GM12878 (cell line): ENCODE measurements at regions not wholly inside any gene's neighbourhood (a gene's known extent, or its start where the extent isn't known, plus 50 kb on each side); places are given as distances from the start of the nearest gene placed in this dataset.

ENCODE experiments used
- ATAC-seq: fragments of 200-7000 bp; cut with Tn5 transposase; 3 replicates; pipeline ENCODE4 v1.9.1; 2020; ENCODE audit warnings: mild to moderate bottlenecking, moderate library complexity
- BruUV-seq: library from RNA; stranded (reverse); fragments of 400-500 nt; replicated peaks from 2 replicates; lab custom pipeline; 2021; lab: Mats Ljungman, UMichigan
- CTCF ChIA-PET: fragments of 300-600 bp; sonication (Branson Sonifier 250); formaldehyde crosslinking; extraction: SDS; loops from one replicate; lab custom pipeline; 2021; ENCODE audit warnings: inconsistent platforms; lab: Yijun Ruan, JAX
- POLR2A ChIA-PET: fragments of 350-600 bp; formaldehyde crosslinking; extraction: SDS; loops from one replicate; lab custom pipeline; 2021; ENCODE audit warnings: inconsistent platforms; lab: Charles Lee
- RAD21 ChIA-PET: fragments of 300-600 bp; sonication (Branson Sonifier 250); formaldehyde crosslinking; loops from one replicate; lab custom pipeline; 2023; ENCODE audit warnings: antibody characterized with exemption; ENCODE audit not compliant: unreplicated experiment; lab: Charles Lee
- SMC1A ChIA-PET: fragments of 300-600 bp; sonication (Branson Sonifier 250); formaldehyde crosslinking; loops from one replicate; lab custom pipeline; 2023; ENCODE audit not compliant: unreplicated experiment, uncharacterized antibody; lab: Charles Lee
- DNase-seq: peaks from one replicate; pipeline ENCODE4 v3.0.0-alpha.2; 2011; ENCODE audit warnings: low read depth, low spot score
- FAIRE-seq: peaks from 3 replicates; lab custom pipeline; 2011; peaks lifted over from hg19 to GRCh38; lab: Jason Lieb, UNC
- H2AFZ ChIP-seq: 2 replicates; pipeline ENCODE4 v1.6.0; 2011; ENCODE audit warnings: low read depth, low read length, control low read depth; ENCODE audit not compliant: control insufficient read depth
- H3K27ac ChIP-seq: 2 replicates; pipeline ENCODE4 v1.5.1; 2011; ENCODE audit warnings: control low read depth; ENCODE audit not compliant: control insufficient read depth, insufficient read depth
- H3K27me3 ChIP-seq, 2 experiments: replicated peaks in 1 of 2; 2 replicates each; pipeline versions ENCODE4 v1.6.0 to v1.6.1; 2011; ENCODE audit warnings: low read length in 1 of 2; ENCODE audit not compliant: control insufficient read depth in 2 of 2, insufficient read depth in 2 of 2
- H3K36me3 ChIP-seq, 2 experiments: 2 replicates each; pipeline ENCODE4 v1.5.1; 2011; ENCODE audit warnings: low read length in 1 of 2; ENCODE audit not compliant: control insufficient read depth in 2 of 2, insufficient read depth in 2 of 2
- H3K4me1 ChIP-seq: 2 replicates; pipeline ENCODE4 v1.6.1; 2011; ENCODE audit warnings: mild to moderate bottlenecking, low read length, moderate library complexity, mixed read lengths; ENCODE audit not compliant: control insufficient read depth, insufficient read depth
- H3K4me2 ChIP-seq: 2 replicates; pipeline ENCODE4 v1.6.0; 2011; ENCODE audit warnings: control low read depth; ENCODE audit not compliant: control insufficient read depth, insufficient read depth
- H3K4me3 ChIP-seq: fragments of 200-600 bp; sonication (generic); 2 replicates; pipeline ENCODE4 v1.5.1; 2016
- H3K79me2 ChIP-seq: 2 replicates; pipeline ENCODE4 v1.6.0; 2011; ENCODE audit warnings: low read length; ENCODE audit not compliant: control insufficient read depth, insufficient read depth
- H3K9ac ChIP-seq: 2 replicates; pipeline ENCODE4 v1.8.0; 2011; ENCODE audit warnings: low read length, control low read depth, mixed read lengths; ENCODE audit not compliant: control insufficient read depth, insufficient read depth
- H3K9me3 ChIP-seq: replicated peaks from 3 replicates; pipeline ENCODE4 v1.5.1; 2011; ENCODE audit warnings: mild to moderate bottlenecking, low read length; ENCODE audit not compliant: control insufficient read depth, insufficient read depth
- H4K20me1 ChIP-seq: 2 replicates; pipeline ENCODE4 v1.6.0; 2011; ENCODE audit not compliant: control insufficient read depth, insufficient read depth
- CBX5 ChIP-seq: sonication (generic); IDR thresholded peaks from 2 replicates; pipeline ENCODE4 v1.6.1; 2016; ENCODE audit warnings: low read depth, moderate library complexity, mild to moderate bottlenecking, inconsistent platforms
- CREM ChIP-seq: IDR thresholded peaks from 2 replicates; pipeline ENCODE4 v1.6.1; 2014; ENCODE audit warnings: antibody characterized with exemption, low read depth
- CUX1 ChIP-seq: IDR thresholded peaks from 2 replicates; pipeline ENCODE4 v1.6.1; 2012; ENCODE audit warnings: improper control_type of control experiment, low read depth, low read length; ENCODE audit not compliant: insufficient replicate concordance
- IKZF1 ChIP-seq: fragments of 450-650 bp; conservative IDR thresholded peaks from 2 replicates; pipeline ENCODE4 v1.6.1; 2017; ENCODE audit warnings: antibody characterized with exemption, mild to moderate bottlenecking
- MEF2B ChIP-seq: fragments of 450-650 bp; IDR thresholded peaks from 2 replicates; pipeline ENCODE4 v1.6.1; 2018; ENCODE audit warnings: mild to moderate bottlenecking, moderate library complexity; ENCODE audit not compliant: partially characterized antibody, poor library complexity, severe bottlenecking
- MYB ChIP-seq: fragments of 150-350 bp; IDR thresholded peaks from 2 replicates; pipeline ENCODE4 v1.6.1; 2014; ENCODE audit warnings: mild to moderate bottlenecking, low read depth, low read length, borderline replicate concordance
- PAX8 ChIP-seq: fragments of 450-650 bp; IDR thresholded peaks from 2 replicates; pipeline ENCODE4 v1.6.1; 2017; ENCODE audit warnings: mild to moderate bottlenecking, moderate library complexity
- RELA ChIP-seq: fragments of 450-650 bp; IDR thresholded peaks from 2 replicates; pipeline ENCODE4 v1.8.0; 2014; ENCODE audit warnings: borderline replicate concordance; ENCODE audit not compliant: partially characterized antibody
- RFX5 ChIP-seq: IDR thresholded peaks from 2 replicates; pipeline ENCODE4 v1.6.1; 2011; ENCODE audit warnings: low read depth, low read length, improper control_type of control experiment
- SMAD5 ChIP-seq: IDR thresholded peaks from 2 replicates; pipeline ENCODE4 v1.6.1; 2016; ENCODE audit warnings: antibody characterized with exemption, low read depth
- SREBF2 ChIP-seq: IDR thresholded peaks from 2 replicates; pipeline ENCODE4 v1.6.1; 2012; ENCODE audit warnings: mild to moderate bottlenecking, low read length
- SUZ12 ChIP-seq: fragments of 200-600 bp; sonication (generic); IDR thresholded peaks from one replicate; pipeline ENCODE4 v1.6.1; 2018; ENCODE audit warnings: antibody characterized with exemption, mild to moderate bottlenecking; ENCODE audit not compliant: unreplicated experiment
- ZSCAN29 ChIP-seq: fragments of 450-650 bp; IDR thresholded peaks from 2 replicates; pipeline ENCODE4 v1.6.1; 2017; ENCODE audit warnings: mild to moderate bottlenecking, moderate library complexity
- WGBS: methylation state at CpG from one replicate; pipeline ENCODE4 v1.1.6; 2016; ENCODE audit warnings: low lambda C conversion rate; ENCODE audit not compliant: insufficient replicate concordance, insufficient coverage; ENCODE audit errors: missing lambda C conversion rate; 5-methylcytosine and 5-hydroxymethylcytosine counted together
- in situ Hi-C: fragments of 300-500 bp; cut with MboI; formaldehyde crosslinking; loops from 9 replicates; pipeline ENCODE4 v1.14.3; 2018; ENCODE audit warnings: mixed read lengths
- intact Hi-C: fragments of 100-400 bp; cut with micrococcal nuclease; formaldehyde crosslinking; loops from one replicate; pipeline ENCODE4 v1.14.2; 2022; ENCODE audit not compliant: unreplicated experiment
- TF ChIP-seq, protein P1 (sequence below): fragments of 450-650 bp; IDR thresholded peaks from 2 replicates; pipeline ENCODE4 v1.6.1; 2017; ENCODE audit warnings: mild to moderate bottlenecking, low read depth, inconsistent platforms; ENCODE audit not compliant: poor library complexity, severe bottlenecking

- in situ Hi-C loops: no loop called here
- ChIA-PET POLR2A (no interaction called here), RAD21 (no interaction called here), CTCF (no interaction called here), SMC1A (no interaction called here)
- Histone ChIP-seq H3K27me3 (no peaks in the 10 kb centered on the region), H4K20me1 (no peaks in the 10 kb centered on the region), H2AFZ (no peak overlapping the region), H3K27ac (no peak overlapping the region), H3K4me3 (no peak overlapping the region), H3K9me3 (no peaks in the 10 kb centered on the region), H3K36me3 (no peaks in the 10 kb centered on the region), H3K79me2 (no peaks in the 10 kb centered on the region), H3K4me1 (no peaks in the 10 kb centered on the region), H3K4me2 (no peak overlapping the region), H3K9ac (no peak overlapping the region)
- ATAC-seq: no peak
- 11% methylated on average over 5 of the region's 5 CpGs for WGBS
- FAIRE-seq: no peak
- no TSS peak for BruUV-seq
- TF ChIP-seq SMAD5 (no peak), CREM (no peak), MYB (no peak), RELA (no peak), IKZF1 (no peak), SUZ12 (no peak), SREBF2 (no peak), CBX5 (no peak), PAX8 (no peak), MEF2B (no peak), RFX5 (no peak), CUX1 (no peak), ZSCAN29 (no peak)
- TF ChIP-seq, protein P1, sequence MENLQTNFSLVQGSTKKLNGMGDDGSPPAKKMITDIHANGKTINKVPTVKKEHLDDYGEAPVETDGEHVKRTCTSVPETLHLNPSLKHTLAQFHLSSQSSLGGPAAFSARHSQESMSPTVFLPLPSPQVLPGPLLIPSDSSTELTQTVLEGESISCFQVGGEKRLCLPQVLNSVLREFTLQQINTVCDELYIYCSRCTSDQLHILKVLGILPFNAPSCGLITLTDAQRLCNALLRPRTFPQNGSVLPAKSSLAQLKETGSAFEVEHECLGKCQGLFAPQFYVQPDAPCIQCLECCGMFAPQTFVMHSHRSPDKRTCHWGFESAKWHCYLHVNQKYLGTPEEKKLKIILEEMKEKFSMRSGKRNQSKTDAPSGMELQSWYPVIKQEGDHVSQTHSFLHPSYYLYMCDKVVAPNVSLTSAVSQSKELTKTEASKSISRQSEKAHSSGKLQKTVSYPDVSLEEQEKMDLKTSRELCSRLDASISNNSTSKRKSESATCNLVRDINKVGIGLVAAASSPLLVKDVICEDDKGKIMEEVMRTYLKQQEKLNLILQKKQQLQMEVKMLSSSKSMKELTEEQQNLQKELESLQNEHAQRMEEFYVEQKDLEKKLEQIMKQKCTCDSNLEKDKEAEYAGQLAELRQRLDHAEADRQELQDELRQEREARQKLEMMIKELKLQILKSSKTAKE: no peak
- no peak for DNase-seq
- intact Hi-C loops: no loop called here
These were observed 705.3 kb downstream of the PRELID2 start for GRCh38 chr5:145129797-145130196.
